Caco-2 (cell line): ENCODE measurements at regions not wholly inside any gene's neighbourhood (a gene's known extent, or its start where the extent isn't known, plus 50 kb on each side); places are given as distances from the start of the nearest gene placed in this dataset.

Experiments
- BruUV-seq: library from RNA; stranded (reverse); fragments of 400-500 nt; replicated peaks from 2 replicates; lab custom pipeline; 2021; lab: Mats Ljungman, UMichigan
- CTCF ChIA-PET: fragments of 300-600 bp; sonication (Branson Sonifier 250); formaldehyde crosslinking; loops from one replicate; lab custom pipeline; 2022; ENCODE audit warnings: antibody characterized with exemption; lab: Charles Lee
- POLR2A ChIA-PET: fragments of 300-600 bp; sonication (Branson Sonifier 250); formaldehyde crosslinking; loops from one replicate; lab custom pipeline; 2022; ENCODE audit warnings: antibody characterized with exemption; lab: Charles Lee
- DNase-seq, 2 experiments: peaks; one replicate each; pipeline versions ENCODE4 v3.0.0 to v3.0.0-alpha.2; 2020 to 2022
- H3K27me3 ChIP-seq: replicated peaks from 2 replicates; pipeline ENCODE4 v1.6.0; 2011; ENCODE audit warnings: low read length; ENCODE audit not compliant: control insufficient read depth, insufficient read depth
- H3K36me3 ChIP-seq: 2 replicates; pipeline ENCODE4 v1.5.1; 2011; ENCODE audit warnings: low read length; ENCODE audit not compliant: control insufficient read depth, insufficient read depth
- H3K4me1 ChIP-seq: fragments of 250-450 bp; sonication (Bioruptor Pico); 2 replicates; pipeline ENCODE4 v1.5.1; 2020; ENCODE audit warnings: mild to moderate bottlenecking
- H3K4me3 ChIP-seq: 2 replicates; pipeline ENCODE4 v1.5.1; 2011; ENCODE audit warnings: low read depth, mild to moderate bottlenecking, control low read depth, low read length
- H3K9me3 ChIP-seq: fragments of 250-450 bp; sonication (Bioruptor Pico); 2 replicates; pipeline ENCODE4 v1.5.1; 2020; ENCODE audit warnings: mild to moderate bottlenecking, moderate library complexity
- H3K27ac Mint-ChIP-seq: one replicate; pipeline ENCODE4 v1.8.0; 2022; ENCODE audit warnings: mixed read lengths; ENCODE audit not compliant: unreplicated experiment
- H3K27me3 Mint-ChIP-seq: one replicate; pipeline ENCODE4 v1.8.0; 2022; ENCODE audit warnings: mixed read lengths; ENCODE audit not compliant: insufficient read depth, unreplicated experiment
- H3K36me3 Mint-ChIP-seq: one replicate; pipeline ENCODE4 v1.8.0; 2022; ENCODE audit warnings: mild to moderate bottlenecking, mixed read lengths; ENCODE audit not compliant: insufficient read depth, unreplicated experiment
- H3K4me1 Mint-ChIP-seq: one replicate; pipeline ENCODE4 v1.8.0; 2022; ENCODE audit warnings: low read depth, mixed read lengths; ENCODE audit not compliant: unreplicated experiment
- H3K4me3 Mint-ChIP-seq: one replicate; pipeline ENCODE4 v1.8.0; 2022; ENCODE audit warnings: mild to moderate bottlenecking, moderate library complexity, mixed read lengths; ENCODE audit not compliant: unreplicated experiment
- H3K9me3 Mint-ChIP-seq: one replicate; pipeline ENCODE4 v1.8.0; 2022; ENCODE audit warnings: mixed read lengths; ENCODE audit not compliant: unreplicated experiment
- CTCF ChIP-seq, 2 experiments: fragments of 200-600 bp in 1 of 2; IDR thresholded peaks; 1 replicate in 1 of 2; 2 replicates in 1 of 2; pipeline versions ENCODE4 v1.5.1 to v1.8.0; 2011 to 2022; ENCODE audit warnings: antibody characterized with exemption in 1 of 2, control low read depth in 1 of 2, inconsistent platforms in 1 of 2, low read depth in 1 of 2, low read length in 1 of 2, mild to moderate bottlenecking in 1 of 2, moderate library complexity in 1 of 2; ENCODE audit not compliant: insufficient read depth in 1 of 2, severe bottlenecking in 1 of 2, unreplicated experiment in 1 of 2
- intact Hi-C: fragments of 100-400 bp; cut with micrococcal nuclease; formaldehyde crosslinking; loops from one replicate; pipeline ENCODE4 v1.10.0; 2022; ENCODE audit not compliant: unreplicated experiment

GRCh38 chr14:101418601-101419000 lies 142.7 kb upstream of the DIO3 start:
- BruUV-seq, result no TSS peak
- POLR2A ChIA-PET, result no interaction called here
- CTCF ChIA-PET, result no interaction called here
- H3K27me3 Mint-ChIP-seq, result no peaks in the 10 kb centered on the region
- DNase-seq, result no peak
- intact Hi-C loops, result no loop called here
- Histone ChIP-seq H3K27me3 (no peaks in the 10 kb centered on the region), H3K36me3 (no peaks in the 10 kb centered on the region), H3K4me1 (no peaks in the 10 kb centered on the region), H3K4me3 (no peak overlapping the region), H3K9me3 (no peaks in the 10 kb centered on the region)
- no peak overlapping the region for H3K4me3 Mint-ChIP-seq
- no peaks in the 10 kb centered on the region for H3K36me3 Mint-ChIP-seq
- no peaks in the 10 kb centered on the region for H3K4me1 Mint-ChIP-seq
- TF ChIP-seq CTCF (IDR thresholded peaks at IDR 0.05; ENCODE audit: insufficient read depth in 1 of 2, low read depth in 1 of 2, low read length in 1 of 2, severe bottlenecking in 1 of 2, unreplicated experiment in 1 of 2), result no peak
- peaks cover 16% of the 10 kb centered on the region for H3K9me3 Mint-ChIP-seq
- no peak overlapping the region for H3K27ac Mint-ChIP-seq

- BruUV-seq, result no TSS peak
- H3K9me3 ChIP-seq, result no peaks in the 10 kb centered on the region
- Mint-ChIP-seq H3K9me3 (no peaks in the 10 kb centered on the region), H3K27me3 (no peaks in the 10 kb centered on the region), H3K36me3 (no peaks in the 10 kb centered on the region), H3K4me1 (no peaks in the 10 kb centered on the region), H3K27ac (no peak overlapping the region), H3K4me3 (no peak overlapping the region)
- ChIA-PET POLR2A (no interaction called here), CTCF (no interaction called here)
- intact Hi-C loops, result no loop called here
- H3K36me3 ChIP-seq, result no peaks in the 10 kb centered on the region
- DNase-seq, result no peak
- H3K4me1 ChIP-seq, result no peaks in the 10 kb centered on the region
- H3K27me3 ChIP-seq, result no peaks in the 10 kb centered on the region
- no peak for TF ChIP-seq CTCF (IDR thresholded peaks at IDR 0.05; ENCODE audit: insufficient read depth in 1 of 2, low read depth in 1 of 2, low read length in 1 of 2, severe bottlenecking in 1 of 2, unreplicated experiment in 1 of 2)
- H3K4me3 ChIP-seq, result no peak overlapping the region
Observed at GRCh38 chr14:101426466-101426865, 134.8 kb upstream of the DIO3 start.

GRCh38 chr14:101428409-101428808 lies 132.9 kb upstream of the DIO3 start:
- no peak overlapping the region for H3K27ac Mint-ChIP-seq
- H3K9me3 ChIP-seq, result no peaks in the 10 kb centered on the region
- no peak for TF ChIP-seq CTCF (IDR thresholded peaks at IDR 0.05; ENCODE audit: insufficient read depth in 1 of 2, low read depth in 1 of 2, low read length in 1 of 2, severe bottlenecking in 1 of 2, unreplicated experiment in 1 of 2)
- no peaks in the 10 kb centered on the region for H3K36me3 Mint-ChIP-seq
- POLR2A ChIA-PET, result no interaction called here
- H3K27me3 ChIP-seq, result no peaks in the 10 kb centered on the region
- H3K4me3 ChIP-seq, result no peak overlapping the region
- no peaks in the 10 kb centered on the region for H3K4me1 ChIP-seq
- BruUV-seq, result no TSS peak
- no peaks in the 10 kb centered on the region for H3K36me3 ChIP-seq
- CTCF ChIA-PET, result no interaction called here
- no peaks in the 10 kb centered on the region for H3K4me1 Mint-ChIP-seq
- no peaks in the 10 kb centered on the region for H3K9me3 Mint-ChIP-seq
- H3K4me3 Mint-ChIP-seq, result no peak overlapping the region
- DNase-seq, result no peak
- H3K27me3 Mint-ChIP-seq, result no peaks in the 10 kb centered on the region
- intact Hi-C loops, result no loop called here
